Fibroblast of gingiva (primary cell): ENCODE measurements at regions not wholly inside any gene's neighbourhood (a gene's known extent, or its start where the extent isn't known, plus 50 kb on each side); places are given as distances from the start of the nearest gene placed in this dataset.
A peak's percentile ranks its signal among the peaks of the same experiment; 100 is the strongest.
"Not testable (repeated sequence)": the region's sequence is repeated elsewhere in the genome, so short reads cannot be mapped to it uniquely, and the experiment has no call there.

Experiments used
- DNase-seq: peaks from one replicate; pipeline ENCODE4 v3.0.0-alpha.2; 2011; ENCODE audit warnings: low read depth

GRCh38 chr9:714675-715074 lies 126.8 kb upstream of the DMRT1 start:
- DNase-seq = no peak

GRCh38 chr9:715300-715699 lies 126.2 kb upstream of the DMRT1 start:
- DNase-seq = peak; percentile 19

- peak; percentile 21 for DNase-seq
Measured at GRCh38 chr9:715743-716400, 125.6 kb upstream of the DMRT1 start.

GRCh38 chr9:717722-718121 lies 123.8 kb upstream of the DMRT1 start:
- DNase-seq = no peak

GRCh38 chr9:720239-720881 lies 121.1 kb upstream of the DMRT1 start:
- no peak for DNase-seq

GRCh38 chr9:722388-722980 lies 119.0 kb upstream of the DMRT1 start:
- no peak for DNase-seq

GRCh38 chr9:724461-724860 lies 117.0 kb upstream of the DMRT1 start:
- DNase-seq = not testable (repeated sequence)

GRCh38 chr9:726005-726404 lies 115.5 kb upstream of the DMRT1 start:
- DNase-seq = no peak

GRCh38 chr9:727767-728166 lies 113.7 kb upstream of the DMRT1 start:
- DNase-seq = no peak

- DNase-seq = no peak
Measured at GRCh38 chr9:728535-728934, 113.0 kb upstream of the DMRT1 start.

- no peak for DNase-seq
Measured at GRCh38 chr9:731474-731873, 110.0 kb upstream of the DMRT1 start.

- peak; percentile 98 for DNase-seq
Measured at GRCh38 chr9:734831-735511, 106.5 kb upstream of the DMRT1 start.

GRCh38 chr9:737400-738120 lies 103.9 kb upstream of the DMRT1 start:
- DNase-seq = no peak

GRCh38 chr9:738209-738915 lies 103.1 kb upstream of the DMRT1 start:
- DNase-seq = peak; percentile 81

- no peak for DNase-seq
Measured at GRCh38 chr9:739362-739761, 102.1 kb upstream of the DMRT1 start.

- DNase-seq = no peak
Measured at GRCh38 chr9:740221-740620, 101.3 kb upstream of the DMRT1 start.

- DNase-seq = no peak
Measured at GRCh38 chr9:742104-742503, 99.4 kb upstream of the DMRT1 start.

GRCh38 chr9:742914-743589 lies 98.4 kb upstream of the DMRT1 start:
- DNase-seq = no peak

- no peak for DNase-seq
Measured at GRCh38 chr9:744046-744712, 97.3 kb upstream of the DMRT1 start.

GRCh38 chr9:744790-745484 lies 96.6 kb upstream of the DMRT1 start:
- DNase-seq = no peak
